ENCODE measurements at regions not wholly inside any gene's neighbourhood (a gene's known extent, or its start where the extent isn't known, plus 50 kb on each side); places are given as distances from the start of the nearest gene placed in this dataset.
"Not testable (repeated sequence)": the region's sequence is repeated elsewhere in the genome, so short reads cannot be mapped to it uniquely, and the experiment has no call there.

- ATAC-seq (ENCODE audit: low FRiP score) = no peak
- DNase-seq (ENCODE audit: low spot score) = no peak
- TF ChIP-seq, protein P1, sequence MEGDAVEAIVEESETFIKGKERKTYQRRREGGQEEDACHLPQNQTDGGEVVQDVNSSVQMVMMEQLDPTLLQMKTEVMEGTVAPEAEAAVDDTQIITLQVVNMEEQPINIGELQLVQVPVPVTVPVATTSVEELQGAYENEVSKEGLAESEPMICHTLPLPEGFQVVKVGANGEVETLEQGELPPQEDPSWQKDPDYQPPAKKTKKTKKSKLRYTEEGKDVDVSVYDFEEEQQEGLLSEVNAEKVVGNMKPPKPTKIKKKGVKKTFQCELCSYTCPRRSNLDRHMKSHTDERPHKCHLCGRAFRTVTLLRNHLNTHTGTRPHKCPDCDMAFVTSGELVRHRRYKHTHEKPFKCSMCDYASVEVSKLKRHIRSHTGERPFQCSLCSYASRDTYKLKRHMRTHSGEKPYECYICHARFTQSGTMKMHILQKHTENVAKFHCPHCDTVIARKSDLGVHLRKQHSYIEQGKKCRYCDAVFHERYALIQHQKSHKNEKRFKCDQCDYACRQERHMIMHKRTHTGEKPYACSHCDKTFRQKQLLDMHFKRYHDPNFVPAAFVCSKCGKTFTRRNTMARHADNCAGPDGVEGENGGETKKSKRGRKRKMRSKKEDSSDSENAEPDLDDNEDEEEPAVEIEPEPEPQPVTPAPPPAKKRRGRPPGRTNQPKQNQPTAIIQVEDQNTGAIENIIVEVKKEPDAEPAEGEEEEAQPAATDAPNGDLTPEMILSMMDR (IDR thresholded peaks at IDR 0.05) = no peak
Observed at GRCh38 chr12:41656454-41656853, 468.3 kb downstream of the PDZRN4 start.

DNA sequence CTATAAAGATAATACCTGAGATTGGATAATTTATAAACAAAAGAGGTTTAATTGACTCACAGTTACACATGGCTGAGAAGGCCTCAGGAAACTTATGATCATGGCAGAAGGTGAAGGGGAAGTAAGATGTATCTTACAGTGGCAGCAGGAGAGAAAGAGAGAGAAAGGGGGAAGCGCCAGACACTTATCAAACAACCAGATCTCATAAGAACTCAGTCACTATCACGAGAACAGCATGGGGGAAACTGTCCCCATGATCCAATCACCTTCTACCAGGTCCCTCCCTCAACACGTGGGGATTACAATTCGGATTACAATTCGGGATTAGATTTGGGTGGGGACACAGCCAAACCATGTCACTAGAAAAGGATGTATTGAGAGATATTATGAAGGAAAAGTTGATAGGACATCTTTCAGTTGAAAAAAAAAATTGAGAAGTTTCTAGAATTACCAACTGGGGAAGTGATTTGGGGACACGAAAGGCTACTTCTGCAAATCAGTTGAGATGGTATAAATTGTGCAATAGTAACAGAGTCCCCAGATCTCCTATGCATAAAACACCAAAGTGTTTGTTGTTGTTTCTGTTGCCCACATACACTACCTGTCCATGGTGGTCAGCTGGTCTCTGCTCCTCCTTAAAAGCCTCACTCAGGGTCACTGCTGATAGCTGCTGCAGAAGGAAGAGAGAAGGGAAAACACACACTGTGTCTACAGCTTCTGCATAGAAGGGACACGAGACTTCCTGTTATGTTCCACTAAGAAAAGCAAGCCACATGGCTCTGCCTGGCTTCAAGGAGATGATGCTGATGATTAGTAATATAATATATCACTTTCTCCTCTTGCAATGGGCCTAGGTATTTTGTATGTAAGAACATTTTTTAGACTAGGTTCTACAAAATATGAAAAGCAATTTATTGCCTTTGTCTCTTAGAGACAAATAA is 465.5 kb downstream of the PDZRN4 start:
- TF ChIP-seq, protein P1 (IDR thresholded peaks at IDR 0.05) = no peak
- DNase-seq (ENCODE audit: low spot score) (no peak), ATAC-seq (ENCODE audit: low FRiP score) (no peak)

GRCh38 chr12:41652981-41653380 is 464.9 kb downstream of the PDZRN4 start:
- TF ChIP-seq, protein P1 (IDR thresholded peaks at IDR 0.05) = no peak
- no peak for ATAC-seq (ENCODE audit: low FRiP score)

DNA sequence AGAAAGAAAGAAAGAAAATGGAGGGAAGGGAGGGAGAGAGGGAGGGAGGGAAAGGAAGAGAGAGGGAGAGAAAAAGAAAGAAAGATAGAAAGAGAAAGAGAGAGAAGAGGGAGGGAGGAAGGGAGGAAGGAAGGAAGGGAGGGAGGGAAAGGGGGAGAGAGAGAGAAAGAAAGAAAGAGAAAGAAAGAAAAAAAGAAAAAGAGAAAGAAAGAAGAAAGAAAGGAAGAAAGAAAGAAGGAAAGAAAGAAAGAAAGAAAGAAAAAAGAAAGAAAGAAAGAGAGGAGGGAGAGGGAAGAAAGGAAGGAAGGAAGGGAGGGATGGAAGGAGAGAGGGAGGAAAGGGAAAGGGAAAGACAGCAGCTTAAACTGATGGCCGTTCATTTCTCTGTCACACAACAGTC is 457.5 kb downstream of the PDZRN4 start:
- ATAC-seq (ENCODE audit: low FRiP score) = no peak
- no peak for DNase-seq (ENCODE audit: low spot score)
- TF ChIP-seq, protein P1 (IDR thresholded peaks at IDR 0.05) = no peak

More at GRCh38 chr12:41652981-41653380, 464.9 kb downstream of the PDZRN4 start:
- no peak for DNase-seq (ENCODE audit: low spot score)

DNA sequence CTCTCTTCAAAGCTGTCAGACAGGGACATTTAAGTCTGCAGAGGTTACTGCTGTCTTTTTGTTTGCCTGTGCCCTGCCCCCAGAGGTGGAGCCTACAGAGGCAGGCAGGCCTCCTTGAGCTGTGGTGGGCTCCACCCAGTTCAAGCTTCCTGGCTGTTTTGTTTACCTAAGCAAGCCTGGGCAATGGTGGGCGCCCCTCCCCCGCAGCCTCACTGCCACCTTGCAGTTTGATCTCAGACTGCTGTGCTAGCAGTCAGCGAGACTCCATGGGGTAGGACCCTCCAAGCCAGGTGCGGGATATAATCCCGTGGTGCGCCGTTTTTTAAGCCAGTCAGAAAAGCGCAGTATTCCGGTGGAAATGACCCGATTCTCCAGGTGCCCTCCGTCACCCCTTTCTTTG is 454.7 kb downstream of the PDZRN4 start:
- ATAC-seq (ENCODE audit: low FRiP score); DNase-seq (ENCODE audit: low spot score): not testable (repeated sequence)

GRCh38 chr12:41636653-41637052 is 448.5 kb downstream of the PDZRN4 start:
- ATAC-seq (ENCODE audit: low FRiP score) (no peak), DNase-seq (ENCODE audit: low spot score) (no peak)
- TF ChIP-seq, protein P1 (IDR thresholded peaks at IDR 0.05) = no peak

DNA sequence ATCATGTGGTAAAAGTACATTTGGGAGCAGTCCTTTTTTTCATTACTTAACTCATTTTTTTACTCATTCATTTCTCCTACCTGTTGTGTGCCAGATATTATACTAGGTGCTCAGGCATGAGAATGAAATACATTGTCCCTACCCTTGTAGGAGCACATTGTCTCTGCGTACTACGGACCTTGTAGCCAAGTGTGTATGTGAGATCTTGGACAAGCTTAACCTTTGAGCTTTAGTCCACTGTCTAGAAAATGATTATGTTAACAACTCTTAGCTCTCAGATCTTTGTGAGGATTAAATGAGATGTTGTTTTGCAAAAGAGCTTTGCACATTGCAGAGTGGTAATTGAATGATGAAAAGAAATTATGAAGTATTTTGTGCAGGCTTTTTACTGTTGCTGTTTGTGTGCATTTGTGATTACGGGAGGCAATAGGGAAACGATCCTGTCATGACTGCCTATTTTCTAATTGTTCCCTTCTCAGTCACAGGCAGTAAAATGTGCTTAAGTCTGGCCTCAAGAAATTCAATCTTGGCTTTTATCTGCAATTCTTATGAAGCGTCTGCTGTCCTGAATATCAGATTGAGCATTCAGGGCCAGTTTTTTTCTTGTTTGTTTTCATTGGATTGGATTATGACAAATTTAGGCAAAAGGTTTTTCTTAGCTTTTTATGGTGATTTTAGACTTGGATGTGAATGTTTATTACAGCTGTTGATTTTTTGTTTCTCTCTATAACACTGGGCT is 447.7 kb downstream of the PDZRN4 start:
- TF ChIP-seq, protein P1 (IDR thresholded peaks at IDR 0.05) = no peak
- ATAC-seq (ENCODE audit: low FRiP score) (no peak), DNase-seq (ENCODE audit: low spot score) (no peak)
